HepG2 (cell line): ENCODE measurements at regions not wholly inside any gene's neighbourhood (a gene's known extent, or its start where the extent isn't known, plus 50 kb on each side); places are given as distances from the start of the nearest gene placed in this dataset.
"Not testable (repeated sequence)": the region's sequence is repeated elsewhere in the genome, so short reads cannot be mapped to it uniquely, and the experiment has no call there.

ENCODE experiments used
- AFF4 ChIP-seq: sonication (generic); formaldehyde crosslinking; IDR thresholded peaks from 2 replicates; pipeline ENCODE4 v1.4.0; 2020; ENCODE audit warnings: missing genetic modification reagents
- BCL6 ChIP-seq: IDR thresholded peaks from 2 replicates; pipeline ENCODE4 v1.6.1; 2016; ENCODE audit warnings: missing genetic modification reagents, missing compliant biosample characterization
- CREM ChIP-seq, 2 experiments: sonication (generic) in 1 of 2; formaldehyde crosslinking in 1 of 2; IDR thresholded peaks; 2 replicates each; pipeline versions ENCODE4 v1.4.0 to v1.6.1; 2016 to 2020; ENCODE audit warnings: antibody characterized with exemption in 1 of 2, mild to moderate bottlenecking in 1 of 2, missing genetic modification reagents in 1 of 2
- FOSL2 ChIP-seq: sonication (generic); formaldehyde crosslinking; IDR thresholded peaks from 2 replicates; pipeline ENCODE4 v1.4.0; 2020; ENCODE audit warnings: missing genetic modification reagents
- FOXO1 ChIP-seq: sonication (generic); formaldehyde crosslinking; IDR thresholded peaks from 2 replicates; pipeline ENCODE4 v1.4.0; 2020; ENCODE audit warnings: missing genetic modification reagents
- HNRNPL ChIP-seq: fragments of 200-400 bp; formaldehyde crosslinking; IDR thresholded peaks from 2 replicates; pipeline ENCODE4 v1.6.1; 2017; ENCODE audit warnings: mild to moderate bottlenecking, low read depth, low read length
- JUNB ChIP-seq: sonication (generic); formaldehyde crosslinking; IDR thresholded peaks from 2 replicates; pipeline ENCODE4 v1.8.0; 2022; ENCODE audit warnings: missing genetic modification reagents, mild to moderate bottlenecking, borderline replicate concordance
- MAFF ChIP-seq: IDR thresholded peaks from 2 replicates; pipeline ENCODE4 v1.6.1; 2011; ENCODE audit warnings: low read depth, low read length, improper control_type of control experiment
- PBX3 ChIP-seq: sonication (generic); formaldehyde crosslinking; IDR thresholded peaks from 2 replicates; pipeline ENCODE4 v1.8.1; 2023; ENCODE audit warnings: missing genetic modification reagents, inconsistent platforms, borderline replicate concordance
- POLR2AphosphoS5 ChIP-seq: IDR thresholded peaks from 2 replicates; pipeline ENCODE4 v1.6.1; 2012; ENCODE audit warnings: low read depth, low read length
- TAF1 ChIP-seq: sonication (generic); formaldehyde crosslinking; IDR thresholded peaks from 2 replicates; pipeline ENCODE4 v1.4.0; 2020; ENCODE audit warnings: missing genetic modification reagents
- ZNF775 ChIP-seq: sonication (generic); formaldehyde crosslinking; IDR thresholded peaks from 2 replicates; pipeline ENCODE4 v1.4.0; 2020; ENCODE audit warnings: missing genetic modification reagents, mild to moderate bottlenecking, moderate library complexity, borderline replicate concordance
- TF ChIP-seq, protein P1 (sequence below): IDR thresholded peaks from 2 replicates; pipeline ENCODE4 v1.6.1; 2012; ENCODE audit warnings: inconsistent platforms
- TF ChIP-seq, protein P2 (sequence below): sonication (generic); formaldehyde crosslinking; IDR thresholded peaks from 2 replicates; pipeline ENCODE4 v1.5.0; 2020; ENCODE audit warnings: mild to moderate bottlenecking, missing genetic modification reagents, moderate library complexity

GRCh38 chr14:18879547-18879946 is 87.7 kb upstream of the POTEM start:
- TF ChIP-seq BCL6 (CRISPR knock-in tag); PBX3 (CRISPR knock-in tag); HNRNPL; AFF4 (CRISPR knock-in tag); POLR2AphosphoS5; JUNB (CRISPR knock-in tag); ZNF775 (CRISPR knock-in tag); TAF1 (CRISPR knock-in tag); MAFF; CREM (IDR thresholded peaks at IDR 0.05); CREM (CRISPR knock-in tag; IDR thresholded peaks at IDR 0.05); FOSL2 (CRISPR knock-in tag); FOXO1 (CRISPR knock-in tag): not testable (repeated sequence)
- TF ChIP-seq, protein P1, sequence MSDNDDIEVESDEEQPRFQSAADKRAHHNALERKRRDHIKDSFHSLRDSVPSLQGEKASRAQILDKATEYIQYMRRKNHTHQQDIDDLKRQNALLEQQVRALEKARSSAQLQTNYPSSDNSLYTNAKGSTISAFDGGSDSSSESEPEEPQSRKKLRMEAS, result not testable (repeated sequence)
- TF ChIP-seq, protein P2, sequence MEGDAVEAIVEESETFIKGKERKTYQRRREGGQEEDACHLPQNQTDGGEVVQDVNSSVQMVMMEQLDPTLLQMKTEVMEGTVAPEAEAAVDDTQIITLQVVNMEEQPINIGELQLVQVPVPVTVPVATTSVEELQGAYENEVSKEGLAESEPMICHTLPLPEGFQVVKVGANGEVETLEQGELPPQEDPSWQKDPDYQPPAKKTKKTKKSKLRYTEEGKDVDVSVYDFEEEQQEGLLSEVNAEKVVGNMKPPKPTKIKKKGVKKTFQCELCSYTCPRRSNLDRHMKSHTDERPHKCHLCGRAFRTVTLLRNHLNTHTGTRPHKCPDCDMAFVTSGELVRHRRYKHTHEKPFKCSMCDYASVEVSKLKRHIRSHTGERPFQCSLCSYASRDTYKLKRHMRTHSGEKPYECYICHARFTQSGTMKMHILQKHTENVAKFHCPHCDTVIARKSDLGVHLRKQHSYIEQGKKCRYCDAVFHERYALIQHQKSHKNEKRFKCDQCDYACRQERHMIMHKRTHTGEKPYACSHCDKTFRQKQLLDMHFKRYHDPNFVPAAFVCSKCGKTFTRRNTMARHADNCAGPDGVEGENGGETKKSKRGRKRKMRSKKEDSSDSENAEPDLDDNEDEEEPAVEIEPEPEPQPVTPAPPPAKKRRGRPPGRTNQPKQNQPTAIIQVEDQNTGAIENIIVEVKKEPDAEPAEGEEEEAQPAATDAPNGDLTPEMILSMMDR, result not testable (repeated sequence)
